ENCODE measurements at regions not wholly inside any gene's neighbourhood (a gene's known extent, or its start where the extent isn't known, plus 50 kb on each side); places are given as distances from the start of the nearest gene placed in this dataset.

GRCh38 chr9:105043370-105043936 is 115.5 kb upstream of the ABCA1 start:
- Histone ChIP-seq H3K27me3 (ENCODE audit: control insufficient read depth, insufficient read depth, low read length) (no peaks in the 10 kb centered on the region), H3K36me3 (ENCODE audit: control insufficient read depth, insufficient read depth, low read length) (no peaks in the 10 kb centered on the region), H3K27ac (ENCODE audit: insufficient read depth, low read length, poor library complexity, severe bottlenecking) (no peak overlapping the region), H3K9me3 (ENCODE audit: control insufficient read depth in 2 of 2, low read length in 2 of 2) (no peaks in the 10 kb centered on the region), H3K4me1 (ENCODE audit: control insufficient read depth, insufficient read depth, low read length, poor library complexity, severe bottlenecking) (no peaks in the 10 kb centered on the region), H3K4me3 (ENCODE audit: low read depth, low read length) (no peak overlapping the region)
- Mint-ChIP-seq H3K27me3 (peaks cover 13% of the 10 kb centered on the region), H3K27ac (no peak overlapping the region), H3K4me3 (no peak overlapping the region), H3K36me3 (no peaks in the 10 kb centered on the region), H3K9me3 (peaks cover 0 to 4% (median 0%) of the 10 kb centered on the region in 7 donors), H3K4me1 (peaks cover 0 to 6% (median under 1%) of the 10 kb centered on the region in 4 donors)
- no peak for ATAC-seq (ENCODE audit: low read depth in 2 of 2)
- DNase-seq: no peak

GRCh38 chr9:105044518-105044917 is 116.6 kb upstream of the ABCA1 start:
- Histone ChIP-seq H3K27me3 (ENCODE audit: control insufficient read depth, insufficient read depth, low read length) (no peaks in the 10 kb centered on the region), H3K27ac (ENCODE audit: insufficient read depth, low read length, poor library complexity, severe bottlenecking) (no peak overlapping the region), H3K36me3 (ENCODE audit: control insufficient read depth, insufficient read depth, low read length) (no peaks in the 10 kb centered on the region), H3K4me1 (ENCODE audit: control insufficient read depth, insufficient read depth, low read length, poor library complexity, severe bottlenecking) (no peaks in the 10 kb centered on the region), H3K9me3 (ENCODE audit: control insufficient read depth in 2 of 2, low read length in 2 of 2) (no peaks in the 10 kb centered on the region), H3K4me3 (ENCODE audit: low read depth, low read length) (no peak overlapping the region)
- ATAC-seq (ENCODE audit: low read depth in 2 of 2) (no peak), DNase-seq (no peak)
- Mint-ChIP-seq H3K4me3 (no peak overlapping the region), H3K27me3 (peaks cover 9% of the 10 kb centered on the region), H3K4me1 (peaks cover 0 to 1% (median 0%) of the 10 kb centered on the region in 4 donors), H3K27ac (no peak overlapping the region), H3K9me3 (peaks cover 0 to 4% (median 0%) of the 10 kb centered on the region in 7 donors), H3K36me3 (no peaks in the 10 kb centered on the region)

DNA sequence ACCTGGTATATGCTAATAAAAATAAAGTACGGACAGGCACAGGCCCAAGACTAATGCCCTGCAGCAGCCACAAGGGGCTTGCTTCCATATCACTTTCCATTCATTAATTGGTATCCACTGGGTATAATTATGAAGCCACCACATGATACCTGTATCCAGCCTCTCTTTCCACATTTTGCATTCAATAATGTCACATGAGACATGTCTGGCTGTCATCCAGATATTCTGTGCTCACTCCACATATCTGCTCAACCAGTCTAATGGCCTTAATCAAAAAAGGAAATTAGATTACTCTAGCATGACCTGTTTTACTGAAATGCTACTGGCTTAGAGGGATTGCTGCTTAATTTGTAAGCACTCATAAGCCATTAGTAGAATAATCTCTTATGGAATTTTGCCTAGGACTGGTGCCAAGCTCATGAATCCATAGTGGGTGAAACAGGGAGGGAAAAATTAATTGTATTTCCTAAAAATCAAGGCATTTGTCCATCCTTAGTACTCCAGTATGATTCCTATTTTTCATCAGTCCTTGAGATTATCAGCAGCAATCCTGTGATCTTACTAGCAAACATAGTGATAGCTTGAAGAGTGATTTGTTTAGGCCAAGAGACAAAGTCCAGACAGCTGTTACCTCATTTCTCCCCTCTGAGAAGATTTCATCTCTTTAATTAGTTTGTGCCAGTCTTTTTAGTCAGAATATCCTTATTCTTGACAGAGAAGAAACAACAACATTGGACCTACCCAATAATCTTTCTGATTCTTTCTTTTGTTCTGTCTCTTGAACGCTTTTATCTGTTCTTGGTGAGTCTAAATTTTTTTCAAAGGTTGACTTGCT is 119.2 kb upstream of the ABCA1 start:
- ATAC-seq (ENCODE audit: low read depth in 2 of 2): no peak
- Mint-ChIP-seq H3K36me3 (no peaks in the 10 kb centered on the region), H3K4me1 (peaks cover 4 to 13% (median 6%) of the 10 kb centered on the region in 4 donors)

GRCh38 chr9:105047742-105048041 is 119.7 kb upstream of the ABCA1 start:
- Histone ChIP-seq H3K36me3 (ENCODE audit: control insufficient read depth, insufficient read depth, low read length) (no peaks in the 10 kb centered on the region), H3K9me3 (ENCODE audit: control insufficient read depth in 2 of 2, low read length in 2 of 2) (no peaks in the 10 kb centered on the region), H3K4me3 (ENCODE audit: low read depth, low read length) (no peak overlapping the region), H3K27ac (ENCODE audit: insufficient read depth, low read length, poor library complexity, severe bottlenecking) (no peak overlapping the region), H3K27me3 (ENCODE audit: control insufficient read depth, insufficient read depth, low read length) (no peaks in the 10 kb centered on the region), H3K4me1 (ENCODE audit: control insufficient read depth, insufficient read depth, low read length, poor library complexity, severe bottlenecking) (peaks cover 10% of the 10 kb centered on the region)
- Mint-ChIP-seq H3K4me3 (no peak overlapping the region), H3K9me3 (peaks cover 0 to 4% (median 0%) of the 10 kb centered on the region in 7 donors), H3K36me3 (no peaks in the 10 kb centered on the region), H3K27me3 (no peaks in the 10 kb centered on the region), H3K4me1 (peaks cover 6 to 19% (median 9%) of the 10 kb centered on the region in 4 donors), H3K27ac (no peak overlapping the region)
- ATAC-seq (ENCODE audit: low read depth in 2 of 2) (no peak), DNase-seq (no peak)

More for the DNA sequence above, 119.2 kb upstream of the ABCA1 start:
- no peak overlapping the region for H3K4me3 ChIP-seq (ENCODE audit: low read depth, low read length)
- H3K27me3 Mint-ChIP-seq: no peaks in the 10 kb centered on the region
- no peaks in the 10 kb centered on the region for H3K9me3 ChIP-seq (ENCODE audit: control insufficient read depth in 2 of 2, low read length in 2 of 2)
- no peak overlapping the region for H3K27ac ChIP-seq (ENCODE audit: insufficient read depth, low read length, poor library complexity, severe bottlenecking)
- peaks cover 4% of the 10 kb centered on the region for H3K4me1 ChIP-seq (ENCODE audit: control insufficient read depth, insufficient read depth, low read length, poor library complexity, severe bottlenecking)
- H3K27me3 ChIP-seq (ENCODE audit: control insufficient read depth, insufficient read depth, low read length): no peaks in the 10 kb centered on the region
- H3K9me3 Mint-ChIP-seq: peaks cover 0 to 4% (median 0%) of the 10 kb centered on the region in 7 donors
- no peak overlapping the region for H3K4me3 Mint-ChIP-seq
- no peaks in the 10 kb centered on the region for H3K36me3 ChIP-seq (ENCODE audit: control insufficient read depth, insufficient read depth, low read length)
- H3K27ac Mint-ChIP-seq: no peak overlapping the region
- DNase-seq: no peak

DNA sequence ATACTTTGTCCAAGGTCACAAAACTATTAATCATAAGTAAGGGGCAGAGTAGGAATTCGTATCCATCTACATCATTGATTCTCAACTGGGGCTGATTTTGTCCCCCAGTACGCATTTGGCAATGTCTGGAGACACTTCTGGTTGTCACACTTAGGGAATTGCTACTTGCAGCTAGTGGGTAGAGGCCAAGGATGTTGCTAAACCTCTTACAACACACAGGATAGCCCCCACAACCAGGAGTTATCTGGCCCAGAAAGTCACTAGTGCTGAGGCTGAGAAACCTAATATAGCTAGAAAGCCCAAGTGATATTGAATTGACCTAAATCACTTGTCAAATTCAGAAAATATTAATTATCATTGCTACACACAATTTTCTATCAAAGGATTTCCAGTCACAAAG is 120.4 kb upstream of the ABCA1 start:
- no peak for DNase-seq
- Histone ChIP-seq H3K4me3 (ENCODE audit: low read depth, low read length) (no peak overlapping the region), H3K9me3 (ENCODE audit: control insufficient read depth in 2 of 2, low read length in 2 of 2) (no peaks in the 10 kb centered on the region), H3K4me1 (ENCODE audit: control insufficient read depth, insufficient read depth, low read length, poor library complexity, severe bottlenecking) (peaks cover 10% of the 10 kb centered on the region), H3K27ac (ENCODE audit: insufficient read depth, low read length, poor library complexity, severe bottlenecking) (no peak overlapping the region), H3K27me3 (ENCODE audit: control insufficient read depth, insufficient read depth, low read length) (no peaks in the 10 kb centered on the region), H3K36me3 (ENCODE audit: control insufficient read depth, insufficient read depth, low read length) (no peaks in the 10 kb centered on the region)
- Mint-ChIP-seq H3K36me3 (no peaks in the 10 kb centered on the region), H3K9me3 (peaks cover 0 to 2% (median 0%) of the 10 kb centered on the region in 7 donors), H3K4me3 (no peak overlapping the region), H3K27ac (no peak overlapping the region), H3K27me3 (no peaks in the 10 kb centered on the region), H3K4me1 (peaks cover 6 to 25% (median 15%) of the 10 kb centered on the region in 4 donors)
- ATAC-seq (ENCODE audit: low read depth in 2 of 2): no peak

GRCh38 chr9:105050296-105050695 is 122.3 kb upstream of the ABCA1 start:
- no peaks in the 10 kb centered on the region for H3K9me3 ChIP-seq (ENCODE audit: control insufficient read depth in 2 of 2, low read length in 2 of 2)
- no peak for DNase-seq

GRCh38 chr9:105051897-105052296 is 123.9 kb upstream of the ABCA1 start:
- no peaks in the 10 kb centered on the region for H3K36me3 Mint-ChIP-seq
- peaks cover 10% of the 10 kb centered on the region for H3K4me1 ChIP-seq (ENCODE audit: control insufficient read depth, insufficient read depth, low read length, poor library complexity, severe bottlenecking)
- no peak overlapping the region for H3K27ac ChIP-seq (ENCODE audit: insufficient read depth, low read length, poor library complexity, severe bottlenecking)
- H3K9me3 Mint-ChIP-seq: peaks cover 0 to 2% (median 0%) of the 10 kb centered on the region in 7 donors
- H3K27me3 ChIP-seq (ENCODE audit: control insufficient read depth, insufficient read depth, low read length): no peaks in the 10 kb centered on the region
- peaks cover 6 to 32% (median 14%) of the 10 kb centered on the region in 4 donors for H3K4me1 Mint-ChIP-seq
- H3K4me3 ChIP-seq (ENCODE audit: low read depth, low read length): peak overlapping the region; percentile 60
- H3K4me3 Mint-ChIP-seq: peak overlapping the region in 3 of 4 donors; percentile 5 to 77 (median 36)
- H3K9me3 ChIP-seq (ENCODE audit: control insufficient read depth in 2 of 2, low read length in 2 of 2): no peaks in the 10 kb centered on the region
- H3K27ac Mint-ChIP-seq: peak overlapping the region in 2 of 3 donors; percentile 86 to 93
- peak; percentile 59 to 72 for ATAC-seq (ENCODE audit: low read depth in 2 of 2)
- no peaks in the 10 kb centered on the region for H3K27me3 Mint-ChIP-seq
- no peaks in the 10 kb centered on the region for H3K36me3 ChIP-seq (ENCODE audit: control insufficient read depth, insufficient read depth, low read length)
- DNase-seq: peak in 2 of 3 donors; percentile 8 to 87

More at GRCh38 chr9:105050296-105050695, 122.3 kb upstream of the ABCA1 start:
- Histone ChIP-seq H3K27ac (ENCODE audit: insufficient read depth, low read length, poor library complexity, severe bottlenecking) (no peak overlapping the region), H3K4me1 (ENCODE audit: control insufficient read depth, insufficient read depth, low read length, poor library complexity, severe bottlenecking) (peaks cover 10% of the 10 kb centered on the region), H3K27me3 (ENCODE audit: control insufficient read depth, insufficient read depth, low read length) (no peaks in the 10 kb centered on the region), H3K36me3 (ENCODE audit: control insufficient read depth, insufficient read depth, low read length) (no peaks in the 10 kb centered on the region), H3K4me3 (ENCODE audit: low read depth, low read length) (no peak overlapping the region)
- H3K4me3 Mint-ChIP-seq: no peak overlapping the region
- no peaks in the 10 kb centered on the region for H3K27me3 Mint-ChIP-seq
- peaks cover 6 to 32% (median 15%) of the 10 kb centered on the region in 4 donors for H3K4me1 Mint-ChIP-seq
- H3K27ac Mint-ChIP-seq: peak overlapping the region in 1 of 3 donors; percentile 79
- ATAC-seq (ENCODE audit: low read depth in 2 of 2): no peak
- H3K9me3 Mint-ChIP-seq: peaks cover 0 to 2% (median 0%) of the 10 kb centered on the region in 7 donors
- H3K36me3 Mint-ChIP-seq: no peaks in the 10 kb centered on the region

All from CD4-positive, CD25-positive, alpha-beta regulatory T cell (primary cell).